ENCODE measurements at regions not wholly inside any gene's neighbourhood (a gene's known extent, or its start where the extent isn't known, plus 50 kb on each side); places are given as distances from the start of the nearest gene placed in this dataset.

- TF ChIP-seq CTCF (conservative IDR thresholded peaks at IDR 0.05; ENCODE audit: low read depth in 2 of 2), result no peak
- TF ChIP-seq REST (IDR thresholded peaks at IDR 0.05; ENCODE audit: unreplicated experiment), result no peak
- TF ChIP-seq EZH2 (IDR thresholded peaks at IDR 0.05; ENCODE audit: low read depth, unreplicated experiment), result no peak
- no peak for TF ChIP-seq CREB1 (CRISPR knock-in tag; IDR thresholded peaks at IDR 0.05; ENCODE audit: low read depth)
- no peak for TF ChIP-seq EZH2phosphoT487 (IDR thresholded peaks at IDR 0.05; ENCODE audit: unreplicated experiment)
- TF ChIP-seq POLR2AphosphoS5 (IDR thresholded peaks at IDR 0.05; ENCODE audit: low read depth), result no peak
- TF ChIP-seq ZNF331 (CRISPR knock-in tag; IDR thresholded peaks at IDR 0.05; ENCODE audit: low read depth), result no peak
- no peak for TF ChIP-seq ETS1 (IDR thresholded peaks at IDR 0.05)
- TF ChIP-seq NANOG (IDR thresholded peaks at IDR 0.05; ENCODE audit: borderline replicate concordance), result no peak
Observed at GRCh38 chr9:95634114-95634513, 117.3 kb upstream of the PTCH1 start.

All from GM23338 (cell line).